Cardiac muscle cell (in vitro differentiated cells and primary cell): ENCODE measurements at regions not wholly inside any gene's neighbourhood (a gene's known extent, or its start where the extent isn't known, plus 50 kb on each side); places are given as distances from the start of the nearest gene placed in this dataset.

Experiments used
- DNase-seq, 2 donors: peaks; one replicate each; pipeline versions ENCODE4 v3.0.0 to v3.0.0-alpha.2; 2010 to 2017; ENCODE audit warnings: low read depth in 1 of 2, low spot score in 1 of 2
- H3K27ac ChIP-seq: fragments of 200-600 bp; sonication (generic); 2 replicates; pipeline ENCODE4 v1.5.1; 2016
- H3K27me3 ChIP-seq: fragments of 200-600 bp; sonication (generic); 2 replicates; pipeline ENCODE4 v1.6.0; 2016; ENCODE audit warnings: control low read depth
- H3K36me3 ChIP-seq: fragments of 200-600 bp; sonication (generic); 2 replicates; pipeline ENCODE4 v1.5.1; 2016; ENCODE audit warnings: control low read depth
- H3K4me1 ChIP-seq: fragments of 200-600 bp; sonication (generic); 2 replicates; pipeline ENCODE4 v1.8.1; 2017; ENCODE audit warnings: low read depth, mild to moderate bottlenecking, mixed run types
- H3K4me3 ChIP-seq: fragments of 200-600 bp; sonication (generic); 2 replicates; pipeline ENCODE4 v1.5.1; 2016; ENCODE audit warnings: mild to moderate bottlenecking
- H3K9me3 ChIP-seq: fragments of 200-600 bp; sonication (generic); 2 replicates; pipeline ENCODE4 v1.5.1; 2017; ENCODE audit warnings: low read depth, mild to moderate bottlenecking, control low read depth
- CTCF ChIP-seq: IDR thresholded peaks from 2 replicates; pipeline ENCODE4 v1.5.1; 2012; ENCODE audit warnings: low read depth, mild to moderate bottlenecking, low read length

GRCh38 chr18:49731860-49732311 lies 81.4 kb downstream of the ACAA2 start:
- Histone ChIP-seq H3K9me3 (no peaks in the 10 kb centered on the region), H3K4me1 (peaks cover 19% of the 10 kb centered on the region), H3K27ac (no peak overlapping the region), H3K36me3 (no peaks in the 10 kb centered on the region), H3K27me3 (no peaks in the 10 kb centered on the region), H3K4me3 (no peak overlapping the region)
- DNase-seq = no peak
- TF ChIP-seq CTCF = no peak

GRCh38 chr18:49731421-49731841 lies 81.9 kb downstream of the ACAA2 start:
- H3K4me3 ChIP-seq = no peak overlapping the region
- DNase-seq = peak in 1 of 2 donors; percentile 21
- peaks cover 23% of the 10 kb centered on the region for H3K4me1 ChIP-seq
- no peak overlapping the region for H3K27ac ChIP-seq
- no peaks in the 10 kb centered on the region for H3K27me3 ChIP-seq
- H3K36me3 ChIP-seq = no peaks in the 10 kb centered on the region
- no peaks in the 10 kb centered on the region for H3K9me3 ChIP-seq
- no peak for TF ChIP-seq CTCF

GRCh38 chr18:49730951-49731391 lies 82.4 kb downstream of the ACAA2 start:
- H3K36me3 ChIP-seq = no peaks in the 10 kb centered on the region
- no peak for DNase-seq
- no peak overlapping the region for H3K4me3 ChIP-seq
- H3K4me1 ChIP-seq = peaks cover 27% of the 10 kb centered on the region
- no peaks in the 10 kb centered on the region for H3K27me3 ChIP-seq
- H3K9me3 ChIP-seq = no peaks in the 10 kb centered on the region
- TF ChIP-seq CTCF = no peak
- H3K27ac ChIP-seq = peak overlapping the region; percentile 7

- Histone ChIP-seq H3K4me3 (no peak overlapping the region), H3K4me1 (peaks cover 31% of the 10 kb centered on the region), H3K36me3 (no peaks in the 10 kb centered on the region), H3K27ac (no peak overlapping the region), H3K9me3 (no peaks in the 10 kb centered on the region), H3K27me3 (no peaks in the 10 kb centered on the region)
- TF ChIP-seq CTCF = peak; percentile 73
- peak; percentile 38 to 68 for DNase-seq
Observed at GRCh38 chr18:49728542-49728941, 84.8 kb downstream of the ACAA2 start.

GRCh38 chr18:49727816-49728215 lies 85.5 kb downstream of the ACAA2 start:
- no peak overlapping the region for H3K4me3 ChIP-seq
- no peak for TF ChIP-seq CTCF
- H3K27me3 ChIP-seq = no peaks in the 10 kb centered on the region
- H3K4me1 ChIP-seq = peaks cover 31% of the 10 kb centered on the region
- no peak overlapping the region for H3K27ac ChIP-seq
- DNase-seq = no peak
- no peaks in the 10 kb centered on the region for H3K9me3 ChIP-seq
- H3K36me3 ChIP-seq = no peaks in the 10 kb centered on the region

- peaks cover 20% of the 10 kb centered on the region for H3K4me1 ChIP-seq
- no peak for TF ChIP-seq CTCF
- no peaks in the 10 kb centered on the region for H3K9me3 ChIP-seq
- DNase-seq = no peak
- peak overlapping the region; percentile 70 for H3K27ac ChIP-seq
- H3K4me3 ChIP-seq = no peak overlapping the region
- H3K36me3 ChIP-seq = no peaks in the 10 kb centered on the region
- H3K27me3 ChIP-seq = no peaks in the 10 kb centered on the region
Observed at GRCh38 chr18:49726675-49726963, 86.7 kb downstream of the ACAA2 start.
